Activated T-helper 2 cell treated with anti-CD3 and anti-CD28 coated beads, Interferon-gamma antibody, Interleukin-2, Interleukin-4, amounts not matched to agents 10 μg/mL and 5 μg/mL and 100 μg/mL, durations not matched to agents 14 hours and 24 hours and 36 hours (primary cell): ENCODE measurements at regions not wholly inside any gene's neighbourhood (a gene's known extent, or its start where the extent isn't known, plus 50 kb on each side); places are given as distances from the start of the nearest gene placed in this dataset.
"Not testable (repeated sequence)": the region's sequence is repeated elsewhere in the genome, so short reads cannot be mapped to it uniquely, and the experiment has no call there.

ENCODE experiments used
- DNase-seq: peaks from one replicate; pipeline ENCODE4 v3.0.0; 2021; ENCODE audit warnings: low spot score
- H3K27ac Mint-ChIP-seq: one replicate; pipeline ENCODE4 v1.8.0; 2021; ENCODE audit warnings: mixed read lengths
- H3K27me3 Mint-ChIP-seq: one replicate; pipeline ENCODE4 v1.8.0; 2021; ENCODE audit warnings: low read depth, mixed read lengths
- H3K36me3 Mint-ChIP-seq: one replicate; pipeline ENCODE4 v1.8.0; 2021; ENCODE audit warnings: low read depth, mixed read lengths
- H3K4me1 Mint-ChIP-seq: one replicate; pipeline ENCODE4 v1.8.0; 2021; ENCODE audit warnings: low read depth, mixed read lengths
- H3K4me3 Mint-ChIP-seq: one replicate; pipeline ENCODE4 v1.8.0; 2021; ENCODE audit warnings: low read depth, mild to moderate bottlenecking, moderate library complexity, mixed read lengths
- H3K9me3 Mint-ChIP-seq: one replicate; pipeline ENCODE4 v1.8.0; 2021; ENCODE audit warnings: mixed read lengths
- intact Hi-C: fragments of 100-400 bp; cut with micrococcal nuclease; formaldehyde crosslinking; loops from one replicate; pipeline ENCODE4 v1.15.1; 2023

GRCh38 chr2:242109819-242110218 is 240.3 kb downstream of the RTP5 start:
- H3K27ac Mint-ChIP-seq, H3K27me3 Mint-ChIP-seq, H3K4me3 Mint-ChIP-seq, DNase-seq, H3K9me3 Mint-ChIP-seq, intact Hi-C loops, H3K36me3 Mint-ChIP-seq, H3K4me1 Mint-ChIP-seq: not testable (repeated sequence)

GRCh38 chr2:242111954-242112353 is 242.4 kb downstream of the RTP5 start:
- H3K4me1 Mint-ChIP-seq, DNase-seq, H3K27me3 Mint-ChIP-seq, H3K9me3 Mint-ChIP-seq, H3K4me3 Mint-ChIP-seq, H3K27ac Mint-ChIP-seq, intact Hi-C loops, H3K36me3 Mint-ChIP-seq: not testable (repeated sequence)

GRCh38 chr2:242113492-242113891 is 244.0 kb downstream of the RTP5 start:
- H3K4me1 Mint-ChIP-seq, H3K27me3 Mint-ChIP-seq, H3K27ac Mint-ChIP-seq, H3K4me3 Mint-ChIP-seq, intact Hi-C loops, H3K9me3 Mint-ChIP-seq, DNase-seq, H3K36me3 Mint-ChIP-seq: not testable (repeated sequence)

GRCh38 chr2:242116676-242117075 is 247.1 kb downstream of the RTP5 start:
- H3K36me3 Mint-ChIP-seq, H3K9me3 Mint-ChIP-seq, H3K27ac Mint-ChIP-seq, DNase-seq, H3K4me1 Mint-ChIP-seq, H3K4me3 Mint-ChIP-seq, H3K27me3 Mint-ChIP-seq, intact Hi-C loops: not testable (repeated sequence)

GRCh38 chr2:242117305-242117704 is 247.8 kb downstream of the RTP5 start:
- H3K36me3 Mint-ChIP-seq, H3K27me3 Mint-ChIP-seq, DNase-seq, H3K4me3 Mint-ChIP-seq, H3K9me3 Mint-ChIP-seq, H3K27ac Mint-ChIP-seq, H3K4me1 Mint-ChIP-seq, intact Hi-C loops: not testable (repeated sequence)

GRCh38 chr2:242119682-242120081 is 250.2 kb downstream of the RTP5 start:
- H3K9me3 Mint-ChIP-seq, DNase-seq, H3K4me3 Mint-ChIP-seq, intact Hi-C loops, H3K36me3 Mint-ChIP-seq, H3K27ac Mint-ChIP-seq, H3K27me3 Mint-ChIP-seq, H3K4me1 Mint-ChIP-seq: not testable (repeated sequence)

- intact Hi-C loops, H3K36me3 Mint-ChIP-seq, DNase-seq, H3K27me3 Mint-ChIP-seq, H3K27ac Mint-ChIP-seq, H3K9me3 Mint-ChIP-seq, H3K4me1 Mint-ChIP-seq, H3K4me3 Mint-ChIP-seq: not testable (repeated sequence)
These were observed 261.2 kb downstream of the RTP5 start for GRCh38 chr2:242130682-242131081.

GRCh38 chr2:242159921-242160320 is 290.4 kb downstream of the RTP5 start:
- intact Hi-C loops, H3K4me1 Mint-ChIP-seq, H3K9me3 Mint-ChIP-seq, H3K36me3 Mint-ChIP-seq, DNase-seq, H3K27ac Mint-ChIP-seq, H3K4me3 Mint-ChIP-seq, H3K27me3 Mint-ChIP-seq: not testable (repeated sequence)

GRCh38 chr2:242165115-242165514 is 295.6 kb downstream of the RTP5 start:
- H3K4me3 Mint-ChIP-seq, H3K4me1 Mint-ChIP-seq, DNase-seq, H3K27ac Mint-ChIP-seq, H3K27me3 Mint-ChIP-seq, H3K36me3 Mint-ChIP-seq, H3K9me3 Mint-ChIP-seq, intact Hi-C loops: not testable (repeated sequence)

- H3K9me3 Mint-ChIP-seq, H3K27me3 Mint-ChIP-seq, H3K36me3 Mint-ChIP-seq, DNase-seq, H3K4me1 Mint-ChIP-seq, H3K4me3 Mint-ChIP-seq, H3K27ac Mint-ChIP-seq, intact Hi-C loops: not testable (repeated sequence)
These were observed 301.8 kb downstream of the RTP5 start for GRCh38 chr2:242171290-242171689.
